Ovary (tissue), 7 donors: ENCODE measurements at regions not wholly inside any gene's neighbourhood (a gene's known extent, or its start where the extent isn't known, plus 50 kb on each side); places are given as distances from the start of the nearest gene placed in this dataset.

ENCODE experiments used
- DNase-seq, 5 donors: peaks; one replicate each; pipeline ENCODE4 v3.0.0-alpha.2; 2019 to 2020
- H3K27ac ChIP-seq, 2 donors: fragments of 200-600 bp; one replicate each; pipeline versions ENCODE4 v1.5.1 to v1.8.0; 2019 to 2022
- H3K27me3 ChIP-seq: fragments of 200-600 bp; one replicate; pipeline ENCODE4 v1.8.0; 2022
- H3K36me3 ChIP-seq: fragments of 200-600 bp; sonication (generic); one replicate; pipeline ENCODE4 v1.5.1; 2019
- H3K4me1 ChIP-seq: one replicate; pipeline ENCODE4 v1.8.1; 2013; ENCODE audit warnings: mild to moderate bottlenecking, moderate library complexity; ENCODE audit not compliant: insufficient read depth
- H3K4me3 ChIP-seq: fragments of 200-600 bp; sonication (generic); one replicate; pipeline ENCODE4 v1.5.1; 2017
- H3K9me3 ChIP-seq, 2 donors: fragments of 200-600 bp in 1 of 2; sonication (generic) in 1 of 2; one replicate each; pipeline versions ENCODE4 v1.5.1 to v1.8.1; 2013 to 2019; ENCODE audit warnings: mild to moderate bottlenecking in 1 of 2, moderate library complexity in 1 of 2
- EP300 ChIP-seq: sonication (generic); formaldehyde crosslinking; IDR thresholded peaks from one replicate; pipeline ENCODE4 v1.6.1; 2017; ENCODE audit warnings: antibody characterized with exemption
- POLR2A ChIP-seq: fragments of 450-650 bp; IDR thresholded peaks from one replicate; pipeline ENCODE4 v1.6.1; 2017; ENCODE audit warnings: antibody characterized with exemption, mild to moderate bottlenecking, moderate library complexity
- WGBS, 3 donors: extraction: QIAGEN DNeasy Blood & Tissue Kit in 1 of 3; methylation state at CpG; one replicate each; pipeline versions ENCODE4 v1.1.5 to v1.1.7; 2013 to 2017; 5-methylcytosine and 5-hydroxymethylcytosine counted together
- intact Hi-C, 4 donors: fragments of 100-400 bp; cut with DNase I; formaldehyde crosslinking; loops; one replicate each; pipeline versions ENCODE4 v1.11.0 to v1.15.1; 2022 to 2023
- TF ChIP-seq, protein P1 (sequence below), 3 donors: fragments of 450-650 bp in 2 of 3; fragments of 200-600 bp in 1 of 3; IDR thresholded peaks; one replicate each; pipeline versions ENCODE4 v1.5.1 to v1.8.0; 2016 to 2022; ENCODE audit warnings: antibody characterized with exemption in 3 of 3, mild to moderate bottlenecking in 1 of 3
- donor health status: DM: no; HTN: no; CAD: no; lungs with moderate emphysema.
- donor health status: DM: no; HTN: no; CAD: no.
- donor health status: Bipolar disorder and iron deficiency.
- donor health status: DM: no; HTN: no; CAD: no.
- donor health status: DM: yes; HTN: yes; CAD: no.

GRCh38 chr2:239739206-239739605, 285.9 kb downstream of the NDUFA10 start:
- no peak overlapping the region for H3K4me3 ChIP-seq
- 64 to 70% (median 69%) methylated on average over 8 of the region's 8 CpGs for WGBS, 3 donors
- DNase-seq, result no peak
- no peaks in the 10 kb centered on the region for H3K36me3 ChIP-seq
- no peaks in the 10 kb centered on the region for H3K9me3 ChIP-seq
- H3K27me3 ChIP-seq, result no peaks in the 10 kb centered on the region
- TF ChIP-seq POLR2A (no peak), EP300 (no peak)
- TF ChIP-seq, protein P1, sequence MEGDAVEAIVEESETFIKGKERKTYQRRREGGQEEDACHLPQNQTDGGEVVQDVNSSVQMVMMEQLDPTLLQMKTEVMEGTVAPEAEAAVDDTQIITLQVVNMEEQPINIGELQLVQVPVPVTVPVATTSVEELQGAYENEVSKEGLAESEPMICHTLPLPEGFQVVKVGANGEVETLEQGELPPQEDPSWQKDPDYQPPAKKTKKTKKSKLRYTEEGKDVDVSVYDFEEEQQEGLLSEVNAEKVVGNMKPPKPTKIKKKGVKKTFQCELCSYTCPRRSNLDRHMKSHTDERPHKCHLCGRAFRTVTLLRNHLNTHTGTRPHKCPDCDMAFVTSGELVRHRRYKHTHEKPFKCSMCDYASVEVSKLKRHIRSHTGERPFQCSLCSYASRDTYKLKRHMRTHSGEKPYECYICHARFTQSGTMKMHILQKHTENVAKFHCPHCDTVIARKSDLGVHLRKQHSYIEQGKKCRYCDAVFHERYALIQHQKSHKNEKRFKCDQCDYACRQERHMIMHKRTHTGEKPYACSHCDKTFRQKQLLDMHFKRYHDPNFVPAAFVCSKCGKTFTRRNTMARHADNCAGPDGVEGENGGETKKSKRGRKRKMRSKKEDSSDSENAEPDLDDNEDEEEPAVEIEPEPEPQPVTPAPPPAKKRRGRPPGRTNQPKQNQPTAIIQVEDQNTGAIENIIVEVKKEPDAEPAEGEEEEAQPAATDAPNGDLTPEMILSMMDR (IDR thresholded peaks at IDR 0.05), result no peak
- intact Hi-C loops, result no loop called here
- no peaks in the 10 kb centered on the region for H3K4me1 ChIP-seq
- no peak overlapping the region for H3K27ac ChIP-seq

GRCh38 chr2:239738159-239738558, 287.0 kb downstream of the NDUFA10 start:
- intact Hi-C loops, result no loop called here
- no peaks in the 10 kb centered on the region for H3K27me3 ChIP-seq
- TF ChIP-seq, protein P1 (IDR thresholded peaks at IDR 0.05), result no peak
- TF ChIP-seq EP300 (no peak), POLR2A (no peak)
- no peaks in the 10 kb centered on the region for H3K9me3 ChIP-seq
- no peaks in the 10 kb centered on the region for H3K4me1 ChIP-seq
- no peak overlapping the region for H3K27ac ChIP-seq
- 46 to 88% (median 88%) methylated on average over 7 to 19 of the region's 19 CpGs for WGBS, 3 donors
- H3K36me3 ChIP-seq, result no peaks in the 10 kb centered on the region
- H3K4me3 ChIP-seq, result no peak overlapping the region
- no peak for DNase-seq

DNA sequence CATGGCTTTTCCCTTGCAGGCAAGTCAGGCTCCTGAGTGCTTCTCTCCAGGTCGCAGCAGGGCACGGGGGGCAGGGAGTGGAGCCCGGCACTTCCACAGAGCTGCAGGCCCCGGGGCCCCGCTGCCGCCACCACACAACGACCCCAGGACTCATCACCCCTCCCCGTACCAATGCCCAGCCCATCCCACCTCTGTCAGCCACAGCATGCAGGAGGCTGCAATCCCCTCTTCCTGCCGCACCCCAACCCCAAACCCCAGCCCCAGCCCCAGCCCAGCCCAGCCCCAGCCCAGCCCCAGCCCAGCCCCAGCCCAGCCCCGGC, 288.0 kb downstream of the NDUFA10 start:
- 82 to 90% (median 89%) methylated on average over 9 to 10 of the region's 10 CpGs for WGBS, 3 donors
- DNase-seq, result no peak

DNA sequence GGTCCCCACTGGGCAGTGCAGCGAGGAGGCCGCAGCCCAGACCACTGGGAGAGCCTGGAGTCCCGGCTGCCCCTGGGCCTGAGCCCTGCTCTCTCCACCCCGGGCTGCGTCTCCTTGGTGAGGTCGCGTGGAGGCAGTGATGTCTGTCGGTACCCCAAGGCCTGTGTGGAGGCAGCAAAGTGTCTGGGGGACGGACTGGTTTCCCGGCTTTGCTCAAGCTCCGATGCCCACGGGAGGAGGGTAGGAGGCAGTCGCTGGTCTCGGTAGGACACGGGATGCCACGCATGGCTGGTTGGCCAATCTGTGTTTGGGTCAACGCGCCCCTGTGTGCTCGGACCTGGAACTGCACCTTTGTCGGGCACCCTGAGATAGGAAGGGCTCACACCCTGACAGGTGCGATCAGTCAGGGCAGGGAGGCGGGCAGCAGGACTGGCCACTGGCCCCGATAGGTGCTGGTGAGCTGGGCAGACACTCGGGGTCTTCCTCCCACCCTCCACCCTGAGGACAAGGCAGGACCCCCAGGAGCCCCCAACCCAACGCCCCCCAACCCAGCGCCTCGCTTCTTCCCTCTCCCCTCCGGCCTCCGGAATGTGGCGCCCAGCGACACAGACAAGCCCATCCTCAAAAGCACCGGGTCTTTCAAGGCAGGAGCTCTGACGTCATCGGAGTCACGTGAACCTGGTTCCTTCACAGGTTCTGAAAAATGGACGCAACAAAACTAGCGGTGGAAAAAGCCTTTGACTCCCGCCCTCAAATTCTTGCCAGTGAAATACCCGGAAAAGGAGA, 288.6 kb downstream of the NDUFA10 start:
- no peaks in the 10 kb centered on the region for H3K36me3 ChIP-seq
- no peak overlapping the region for H3K4me3 ChIP-seq
- no peaks in the 10 kb centered on the region for H3K9me3 ChIP-seq
- no peak for DNase-seq
- H3K27me3 ChIP-seq, result no peaks in the 10 kb centered on the region
- H3K27ac ChIP-seq, result no peak overlapping the region
- WGBS, 3 donors, result 82 to 91% (median 91%) methylated on average over 32 to 39 of the region's 39 CpGs
- TF ChIP-seq POLR2A (no peak), EP300 (no peak)
- TF ChIP-seq, protein P1 (IDR thresholded peaks at IDR 0.05), result no peak
- H3K4me1 ChIP-seq, result no peaks in the 10 kb centered on the region
- intact Hi-C loops, result no loop called here

More for the DNA sequence above, 288.0 kb downstream of the NDUFA10 start:
- Histone ChIP-seq H3K9me3 (no peaks in the 10 kb centered on the region), H3K4me3 (no peak overlapping the region), H3K27me3 (no peaks in the 10 kb centered on the region), H3K36me3 (no peaks in the 10 kb centered on the region), H3K27ac (no peak overlapping the region), H3K4me1 (no peaks in the 10 kb centered on the region)
- intact Hi-C loops, result no loop called here
- TF ChIP-seq EP300 (no peak), POLR2A (no peak)
- TF ChIP-seq, protein P1 (IDR thresholded peaks at IDR 0.05), result no peak
